ENCODE measurements at regions not wholly inside any gene's neighbourhood (a gene's known extent, or its start where the extent isn't known, plus 50 kb on each side); places are given as distances from the start of the nearest gene placed in this dataset.

DNA sequence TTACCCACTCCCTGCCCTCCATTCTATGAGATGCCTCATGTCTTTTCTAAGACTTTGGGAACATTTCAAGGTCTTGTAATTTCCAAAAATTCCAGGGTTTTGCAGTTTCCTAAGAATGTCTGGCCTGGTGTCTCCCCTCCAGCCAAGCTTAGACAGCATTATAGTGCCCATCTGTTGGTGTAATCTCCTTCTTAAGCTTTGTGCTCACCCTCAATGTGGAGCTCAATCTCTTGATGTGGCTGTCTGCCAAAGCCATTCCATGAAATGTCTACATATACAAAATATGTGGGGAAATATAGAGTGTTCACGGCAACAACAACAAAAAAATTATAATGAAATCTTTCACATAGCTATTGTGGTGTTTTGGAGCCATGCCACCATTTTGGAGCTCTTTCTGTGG, 558.4 kb downstream of the PIK3C3 start:
- TF ChIP-seq, protein P1, sequence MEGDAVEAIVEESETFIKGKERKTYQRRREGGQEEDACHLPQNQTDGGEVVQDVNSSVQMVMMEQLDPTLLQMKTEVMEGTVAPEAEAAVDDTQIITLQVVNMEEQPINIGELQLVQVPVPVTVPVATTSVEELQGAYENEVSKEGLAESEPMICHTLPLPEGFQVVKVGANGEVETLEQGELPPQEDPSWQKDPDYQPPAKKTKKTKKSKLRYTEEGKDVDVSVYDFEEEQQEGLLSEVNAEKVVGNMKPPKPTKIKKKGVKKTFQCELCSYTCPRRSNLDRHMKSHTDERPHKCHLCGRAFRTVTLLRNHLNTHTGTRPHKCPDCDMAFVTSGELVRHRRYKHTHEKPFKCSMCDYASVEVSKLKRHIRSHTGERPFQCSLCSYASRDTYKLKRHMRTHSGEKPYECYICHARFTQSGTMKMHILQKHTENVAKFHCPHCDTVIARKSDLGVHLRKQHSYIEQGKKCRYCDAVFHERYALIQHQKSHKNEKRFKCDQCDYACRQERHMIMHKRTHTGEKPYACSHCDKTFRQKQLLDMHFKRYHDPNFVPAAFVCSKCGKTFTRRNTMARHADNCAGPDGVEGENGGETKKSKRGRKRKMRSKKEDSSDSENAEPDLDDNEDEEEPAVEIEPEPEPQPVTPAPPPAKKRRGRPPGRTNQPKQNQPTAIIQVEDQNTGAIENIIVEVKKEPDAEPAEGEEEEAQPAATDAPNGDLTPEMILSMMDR (IDR thresholded peaks at IDR 0.05), result no peak
- TF ChIP-seq POLR2A (IDR thresholded peaks at IDR 0.05), result no peak

Measured in testis (tissue), 2 donors.